MM.1S (cell line): ENCODE measurements at regions not wholly inside any gene's neighbourhood (a gene's known extent, or its start where the extent isn't known, plus 50 kb on each side); places are given as distances from the start of the nearest gene placed in this dataset.

Experiments used
- DNase-seq: peaks from one replicate; pipeline ENCODE4 v3.0.0-alpha.2; 2015
- H2AFZ ChIP-seq: fragments of 300-600 bp; sonication (generic); 2 replicates; pipeline ENCODE4 v1.6.0; 2016; ENCODE audit warnings: antibody characterized with exemption, low read length
- H3F3A ChIP-seq: fragments of 300-600 bp; sonication (generic); 2 replicates; pipeline ENCODE4 v1.6.1; 2016; ENCODE audit warnings: mild to moderate bottlenecking, antibody characterized with exemption, low read length, moderate library complexity, mixed read lengths; ENCODE audit not compliant: insufficient read depth
- H3K27ac ChIP-seq: fragments of 300-600 bp; sonication (generic); 2 replicates; pipeline ENCODE4 v1.5.1; 2016; ENCODE audit warnings: mild to moderate bottlenecking, low read length
- H3K27me3 ChIP-seq: fragments of 300-600 bp; sonication (generic); replicated peaks from 2 replicates; pipeline ENCODE4 v1.6.0; 2016; ENCODE audit warnings: low read length; ENCODE audit not compliant: insufficient read depth
- H3K36me3 ChIP-seq: fragments of 300-600 bp; sonication (generic); replicated peaks from 2 replicates; pipeline ENCODE4 v1.6.1; 2016; ENCODE audit warnings: mild to moderate bottlenecking, low read length, mixed read lengths; ENCODE audit not compliant: insufficient read depth
- H3K4me1 ChIP-seq: fragments of 300-600 bp; sonication (generic); 2 replicates; pipeline ENCODE4 v1.6.1; 2016; ENCODE audit warnings: low read length, mixed read lengths
- H3K4me2 ChIP-seq: fragments of 300-600 bp; sonication (generic); 2 replicates; pipeline ENCODE4 v1.6.0; 2016; ENCODE audit warnings: low read depth, low read length
- H3K4me3 ChIP-seq: fragments of 300-600 bp; sonication (generic); 2 replicates; pipeline ENCODE4 v1.5.1; 2016; ENCODE audit warnings: low read length, mixed read lengths
- H3K79me2 ChIP-seq: fragments of 300-600 bp; sonication (generic); 2 replicates; pipeline ENCODE4 v1.6.1; 2016; ENCODE audit warnings: mixed run types, low read length, mixed read lengths
- H3K9ac ChIP-seq: fragments of 300-600 bp; sonication (generic); 2 replicates; pipeline ENCODE4 v1.6.1; 2016; ENCODE audit warnings: low read length, mixed read lengths
- H3K9me2 ChIP-seq: fragments of 300-600 bp; sonication (generic); replicated peaks from 2 replicates; pipeline ENCODE4 v1.6.1; 2016; ENCODE audit warnings: mild to moderate bottlenecking, low read length, mixed read lengths; ENCODE audit not compliant: insufficient read depth
- H3K9me3 ChIP-seq: fragments of 300-600 bp; sonication (generic); replicated peaks from 2 replicates; pipeline ENCODE4 v1.6.1; 2016; ENCODE audit warnings: mild to moderate bottlenecking, low read length, mixed read lengths; ENCODE audit not compliant: insufficient read depth
- H4K20me1 ChIP-seq: fragments of 300-600 bp; sonication (generic); 2 replicates; pipeline ENCODE4 v1.6.1; 2016; ENCODE audit warnings: mild to moderate bottlenecking, low read length, moderate library complexity, mixed read lengths; ENCODE audit not compliant: insufficient read depth
- CTCF ChIP-seq: fragments of 300-600 bp; sonication (generic); IDR thresholded peaks from 2 replicates; pipeline ENCODE4 v1.5.1; 2016; ENCODE audit warnings: antibody characterized with exemption, low read length, mixed read lengths
- EZH2 ChIP-seq: fragments of 300-600 bp; sonication (generic); optimal IDR thresholded peaks from 2 replicates; pipeline ENCODE3; 2017; ENCODE audit warnings: low read depth, mild to moderate bottlenecking, antibody characterized with exemption, low read length, mixed read lengths
- EZH2phosphoT487 ChIP-seq: fragments of 300-600 bp; sonication (generic); IDR thresholded peaks from 2 replicates; pipeline ENCODE4 v1.6.1; 2018; ENCODE audit warnings: antibody characterized with exemption, low read length

GRCh38 chr6:131450861-131451260 lies 122.2 kb upstream of the ARG1 start:
- TF ChIP-seq EZH2phosphoT487 (no peak), CTCF (no peak), EZH2 (no peak)
- Histone ChIP-seq H3K4me1 (no peaks in the 10 kb centered on the region), H3K9me2 (no peaks in the 10 kb centered on the region), H3K4me3 (no peak overlapping the region), H3K36me3 (no peaks in the 10 kb centered on the region), H3K79me2 (no peaks in the 10 kb centered on the region), H3K27ac (no peak overlapping the region), H3K27me3 (no peaks in the 10 kb centered on the region), H3K9me3 (no peaks in the 10 kb centered on the region), H3K4me2 (no peak overlapping the region), H3F3A (no peaks in the 10 kb centered on the region), H2AFZ (no peak overlapping the region), H3K9ac (no peak overlapping the region), H4K20me1 (no peaks in the 10 kb centered on the region)
- DNase-seq: no peak

GRCh38 chr6:131451321-131452144 lies 121.5 kb upstream of the ARG1 start:
- no peak for DNase-seq
- no peak overlapping the region for H2AFZ ChIP-seq

GRCh38 chr6:131453803-131454202 lies 119.2 kb upstream of the ARG1 start:
- DNase-seq: no peak
- Histone ChIP-seq H4K20me1 (no peaks in the 10 kb centered on the region), H3F3A (no peaks in the 10 kb centered on the region), H3K4me1 (no peaks in the 10 kb centered on the region), H3K36me3 (no peaks in the 10 kb centered on the region), H3K27ac (no peak overlapping the region), H3K9me2 (no peaks in the 10 kb centered on the region), H3K4me2 (no peak overlapping the region), H2AFZ (no peak overlapping the region), H3K4me3 (no peak overlapping the region), H3K27me3 (no peaks in the 10 kb centered on the region), H3K79me2 (no peaks in the 10 kb centered on the region), H3K9me3 (no peaks in the 10 kb centered on the region), H3K9ac (no peak overlapping the region)
- no peak for TF ChIP-seq EZH2phosphoT487
- TF ChIP-seq EZH2: no peak
- no peak for TF ChIP-seq CTCF

More at GRCh38 chr6:131451321-131452144, 121.5 kb upstream of the ARG1 start:
- Histone ChIP-seq H3K4me3 (no peak overlapping the region), H3K27me3 (no peaks in the 10 kb centered on the region), H4K20me1 (no peaks in the 10 kb centered on the region), H3F3A (no peaks in the 10 kb centered on the region), H3K4me2 (no peak overlapping the region), H3K9me2 (no peaks in the 10 kb centered on the region), H3K4me1 (no peaks in the 10 kb centered on the region), H3K79me2 (no peaks in the 10 kb centered on the region), H3K9me3 (no peaks in the 10 kb centered on the region), H3K9ac (no peak overlapping the region), H3K36me3 (no peaks in the 10 kb centered on the region), H3K27ac (no peak overlapping the region)
- TF ChIP-seq EZH2phosphoT487 (no peak), EZH2 (no peak), CTCF (no peak)
